Dendritic cell treated with granulocyte-macrophage colony-stimulating factor and Interleukin-4, amounts not matched to agents 40 ng/mL and 50 ng/mL, for 4 days (primary cell): ENCODE measurements at regions not wholly inside any gene's neighbourhood (a gene's known extent, or its start where the extent isn't known, plus 50 kb on each side); places are given as distances from the start of the nearest gene placed in this dataset.

Source experiments
- H3K27ac Mint-ChIP-seq: one replicate; pipeline ENCODE4 v1.8.0; 2022; ENCODE audit warnings: mild to moderate bottlenecking, mixed read lengths
- H3K27me3 Mint-ChIP-seq: one replicate; pipeline ENCODE4 v1.8.0; 2022; ENCODE audit warnings: mild to moderate bottlenecking, mixed read lengths
- H3K36me3 Mint-ChIP-seq: one replicate; pipeline ENCODE4 v1.8.0; 2022; ENCODE audit warnings: low read depth, mixed read lengths
- H3K4me1 Mint-ChIP-seq: one replicate; pipeline ENCODE4 v1.8.0; 2022; ENCODE audit warnings: low read depth, mixed read lengths
- H3K4me3 Mint-ChIP-seq: one replicate; pipeline ENCODE4 v1.8.0; 2022; ENCODE audit warnings: mild to moderate bottlenecking, moderate library complexity, mixed read lengths
- H3K9me3 Mint-ChIP-seq: one replicate; pipeline ENCODE4 v1.8.0; 2022; ENCODE audit warnings: mixed read lengths
- intact Hi-C: fragments of 100-400 bp; cut with micrococcal nuclease; formaldehyde crosslinking; loops from one replicate; pipeline ENCODE4 v1.15.0; 2022

GRCh38 chr4:156665780-156666366 lies 305.7 kb downstream of the PDGFC start:
- Mint-ChIP-seq H3K27ac (no peak overlapping the region), H3K9me3 (no peaks in the 10 kb centered on the region), H3K4me1 (no peaks in the 10 kb centered on the region), H3K27me3 (no peaks in the 10 kb centered on the region), H3K4me3 (no peak overlapping the region), H3K36me3 (no peaks in the 10 kb centered on the region)
- intact Hi-C loops = no loop called here

- H3K36me3 Mint-ChIP-seq = no peaks in the 10 kb centered on the region
- intact Hi-C loops = no loop called here
- H3K27me3 Mint-ChIP-seq = no peaks in the 10 kb centered on the region
- H3K4me1 Mint-ChIP-seq = no peaks in the 10 kb centered on the region
- H3K9me3 Mint-ChIP-seq = no peaks in the 10 kb centered on the region
- H3K27ac Mint-ChIP-seq = no peak overlapping the region
- H3K4me3 Mint-ChIP-seq = no peak overlapping the region
Measured at GRCh38 chr4:156663663-156664062, 307.9 kb downstream of the PDGFC start.

- H3K9me3 Mint-ChIP-seq = no peaks in the 10 kb centered on the region
- no peaks in the 10 kb centered on the region for H3K27me3 Mint-ChIP-seq
- no peaks in the 10 kb centered on the region for H3K4me1 Mint-ChIP-seq
- no peak overlapping the region for H3K4me3 Mint-ChIP-seq
- no peak overlapping the region for H3K27ac Mint-ChIP-seq
- intact Hi-C loops = no loop called here
- H3K36me3 Mint-ChIP-seq = no peaks in the 10 kb centered on the region
Measured at GRCh38 chr4:156662921-156663320, 308.7 kb downstream of the PDGFC start.

DNA sequence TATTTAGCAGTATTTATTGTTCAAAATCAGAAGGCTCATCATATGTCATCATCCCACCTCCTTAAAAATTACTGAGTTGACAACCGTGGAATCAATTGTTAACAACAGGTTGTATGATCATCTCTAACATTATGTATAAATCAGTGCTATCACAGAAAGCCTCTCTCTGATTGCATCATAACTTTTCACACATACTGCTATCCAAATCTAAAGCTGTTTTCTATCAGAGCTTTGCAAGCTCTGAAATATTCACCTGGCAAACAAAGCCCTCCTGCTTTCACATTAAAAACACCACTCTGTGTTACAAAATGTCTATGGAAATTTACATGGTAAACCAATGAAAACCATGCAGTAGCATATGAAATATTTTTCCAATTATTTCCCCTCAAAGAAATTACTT lies 310.0 kb downstream of the PDGFC start:
- Mint-ChIP-seq H3K9me3 (no peaks in the 10 kb centered on the region), H3K36me3 (no peaks in the 10 kb centered on the region), H3K27me3 (no peaks in the 10 kb centered on the region), H3K27ac (no peak overlapping the region), H3K4me1 (no peaks in the 10 kb centered on the region), H3K4me3 (no peak overlapping the region)
- intact Hi-C loops = no loop called here

DNA sequence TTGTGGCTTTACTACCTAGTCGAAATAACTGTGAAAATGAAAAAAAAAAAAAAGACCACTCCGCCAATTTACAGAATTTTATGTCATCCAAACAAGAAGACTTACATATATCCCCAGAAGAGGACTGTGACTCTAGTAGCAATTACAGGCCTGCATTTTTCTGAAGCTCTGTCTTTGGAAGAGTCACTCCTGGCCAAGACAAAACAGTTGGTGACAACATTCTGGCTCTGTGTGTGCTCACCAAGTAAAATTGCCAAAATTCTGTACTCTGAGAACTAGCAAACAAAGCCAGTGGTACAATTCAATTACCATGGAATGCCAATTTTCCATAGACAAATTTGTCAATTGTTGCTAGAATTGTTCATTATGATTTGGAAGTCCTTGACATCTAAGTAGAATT lies 311.1 kb downstream of the PDGFC start:
- no peak overlapping the region for H3K4me3 Mint-ChIP-seq
- H3K27me3 Mint-ChIP-seq = no peaks in the 10 kb centered on the region
- no peaks in the 10 kb centered on the region for H3K9me3 Mint-ChIP-seq
- intact Hi-C loops = no loop called here
- H3K36me3 Mint-ChIP-seq = no peaks in the 10 kb centered on the region
- no peak overlapping the region for H3K27ac Mint-ChIP-seq
- no peaks in the 10 kb centered on the region for H3K4me1 Mint-ChIP-seq

DNA sequence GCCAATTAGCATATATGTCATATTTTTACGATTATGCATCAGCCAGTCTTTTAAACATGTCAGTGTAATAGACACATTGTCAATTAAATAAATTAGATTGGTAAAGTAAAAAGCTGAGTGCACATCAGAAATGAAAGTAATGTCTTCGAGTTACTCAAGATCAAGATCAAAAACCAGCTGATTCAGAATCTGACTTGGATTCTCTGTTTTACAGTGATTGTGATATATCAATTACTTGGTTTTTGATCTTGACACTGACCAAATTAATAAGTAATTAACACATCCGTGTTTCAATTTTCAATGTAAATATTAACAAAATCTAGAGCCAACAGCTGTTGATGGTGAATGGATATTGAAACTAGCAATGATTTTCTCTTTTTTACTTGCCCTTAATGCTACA lies 311.6 kb downstream of the PDGFC start:
- no peaks in the 10 kb centered on the region for H3K27me3 Mint-ChIP-seq
- intact Hi-C loops = no loop called here
- no peak overlapping the region for H3K4me3 Mint-ChIP-seq
- no peaks in the 10 kb centered on the region for H3K9me3 Mint-ChIP-seq
- no peaks in the 10 kb centered on the region for H3K4me1 Mint-ChIP-seq
- no peak overlapping the region for H3K27ac Mint-ChIP-seq
- no peaks in the 10 kb centered on the region for H3K36me3 Mint-ChIP-seq

DNA sequence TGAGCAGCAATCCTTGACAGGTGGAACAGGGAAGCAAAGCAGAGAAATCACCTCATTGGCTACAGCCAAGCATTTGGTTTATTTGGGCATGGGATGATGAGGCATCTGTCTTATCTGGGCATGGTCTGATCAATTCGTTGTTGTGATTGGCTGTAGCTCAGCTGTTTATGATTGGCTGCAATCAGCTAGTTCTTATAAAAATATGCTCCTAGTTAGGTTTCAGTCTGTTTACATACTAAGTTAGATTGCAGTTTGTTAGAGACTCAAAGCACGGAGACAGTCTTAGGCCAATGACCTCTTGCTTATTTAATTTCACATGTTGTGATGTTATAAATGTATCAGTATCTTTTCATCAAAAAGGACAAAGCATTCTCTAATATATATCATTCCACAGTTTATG lies 312.0 kb downstream of the PDGFC start:
- H3K27ac Mint-ChIP-seq = no peak overlapping the region
- no peaks in the 10 kb centered on the region for H3K36me3 Mint-ChIP-seq
- no peaks in the 10 kb centered on the region for H3K4me1 Mint-ChIP-seq
- no peak overlapping the region for H3K4me3 Mint-ChIP-seq
- H3K9me3 Mint-ChIP-seq = no peaks in the 10 kb centered on the region
- intact Hi-C loops = no loop called here
- H3K27me3 Mint-ChIP-seq = no peaks in the 10 kb centered on the region

GRCh38 chr4:156656896-156657295 lies 314.7 kb downstream of the PDGFC start:
- intact Hi-C loops = no loop called here

DNA sequence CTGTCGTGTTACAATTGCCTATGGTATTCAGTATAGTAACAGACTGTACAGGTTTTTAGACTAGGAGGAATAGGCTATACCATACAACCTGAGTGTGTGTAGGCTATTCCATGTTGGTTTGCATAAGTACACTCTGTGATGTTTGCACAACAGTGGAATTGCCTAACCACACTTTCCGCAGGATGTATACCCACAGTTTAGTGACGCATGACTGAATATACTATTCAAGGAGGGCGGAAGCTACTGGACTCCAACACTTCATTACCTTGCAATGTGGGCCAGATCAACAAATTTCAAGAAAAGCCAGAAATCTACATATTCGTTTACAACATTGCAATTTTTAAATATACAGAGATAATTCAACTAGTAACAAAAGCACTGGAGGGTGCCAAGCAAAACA lies 317.2 kb downstream of the PDGFC start:
- Mint-ChIP-seq H3K36me3 (no peaks in the 10 kb centered on the region), H3K9me3 (peaks cover 26% of the 10 kb centered on the region), H3K4me1 (no peaks in the 10 kb centered on the region), H3K4me3 (no peak overlapping the region), H3K27me3 (no peaks in the 10 kb centered on the region), H3K27ac (no peak overlapping the region)
- intact Hi-C loops = no loop called here

More at GRCh38 chr4:156656896-156657295, 314.7 kb downstream of the PDGFC start:
- no peak overlapping the region for H3K4me3 Mint-ChIP-seq
- H3K9me3 Mint-ChIP-seq = peaks cover 6% of the 10 kb centered on the region
- no peaks in the 10 kb centered on the region for H3K4me1 Mint-ChIP-seq
- H3K27me3 Mint-ChIP-seq = no peaks in the 10 kb centered on the region
- no peaks in the 10 kb centered on the region for H3K36me3 Mint-ChIP-seq
- no peak overlapping the region for H3K27ac Mint-ChIP-seq

GRCh38 chr4:156643826-156644225 lies 327.8 kb downstream of the PDGFC start:
- H3K27me3 Mint-ChIP-seq = no peaks in the 10 kb centered on the region
- no peaks in the 10 kb centered on the region for H3K36me3 Mint-ChIP-seq
- no peaks in the 10 kb centered on the region for H3K4me1 Mint-ChIP-seq
- H3K4me3 Mint-ChIP-seq = no peak overlapping the region
- intact Hi-C loops = no loop called here
- no peak overlapping the region for H3K27ac Mint-ChIP-seq
- no peaks in the 10 kb centered on the region for H3K9me3 Mint-ChIP-seq

DNA sequence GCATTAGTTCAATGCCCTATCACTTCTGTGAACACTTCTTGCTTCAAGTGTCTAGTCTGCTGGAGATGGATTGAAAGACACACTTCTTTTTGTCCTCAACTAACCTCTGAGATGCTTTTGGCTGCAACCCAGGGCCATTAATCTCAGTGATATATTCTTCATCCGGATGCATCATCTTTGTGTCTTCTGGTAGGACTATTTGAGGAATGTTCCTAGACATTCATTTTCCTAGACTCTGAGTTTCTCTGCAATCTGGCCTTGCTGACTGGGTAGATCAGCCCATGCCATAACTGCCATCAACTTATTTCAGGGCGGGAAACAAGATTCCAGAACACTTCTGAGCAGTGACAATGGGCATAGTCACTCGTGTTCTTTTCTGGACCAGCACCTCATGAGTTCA lies 329.4 kb downstream of the PDGFC start:
- no peaks in the 10 kb centered on the region for H3K4me1 Mint-ChIP-seq
- no peaks in the 10 kb centered on the region for H3K27me3 Mint-ChIP-seq
- intact Hi-C loops = no loop called here
- H3K4me3 Mint-ChIP-seq = no peak overlapping the region
- H3K9me3 Mint-ChIP-seq = no peaks in the 10 kb centered on the region
- H3K27ac Mint-ChIP-seq = no peak overlapping the region
- no peaks in the 10 kb centered on the region for H3K36me3 Mint-ChIP-seq

GRCh38 chr4:156638925-156639605 lies 332.5 kb downstream of the PDGFC start:
- intact Hi-C loops = no loop called here
- Mint-ChIP-seq H3K27ac (no peak overlapping the region), H3K4me1 (no peaks in the 10 kb centered on the region), H3K4me3 (no peak overlapping the region), H3K27me3 (no peaks in the 10 kb centered on the region), H3K9me3 (no peaks in the 10 kb centered on the region), H3K36me3 (no peaks in the 10 kb centered on the region)

- Mint-ChIP-seq H3K27me3 (no peaks in the 10 kb centered on the region), H3K4me1 (no peaks in the 10 kb centered on the region), H3K9me3 (no peaks in the 10 kb centered on the region), H3K36me3 (no peaks in the 10 kb centered on the region), H3K4me3 (no peak overlapping the region), H3K27ac (no peak overlapping the region)
- intact Hi-C loops = no loop called here
Measured at GRCh38 chr4:156638334-156638733, 333.3 kb downstream of the PDGFC start.

GRCh38 chr4:156636381-156636780 lies 335.2 kb downstream of the PDGFC start:
- Mint-ChIP-seq H3K9me3 (no peaks in the 10 kb centered on the region), H3K27ac (no peak overlapping the region), H3K27me3 (no peaks in the 10 kb centered on the region), H3K4me3 (no peak overlapping the region), H3K36me3 (no peaks in the 10 kb centered on the region), H3K4me1 (no peaks in the 10 kb centered on the region)
- intact Hi-C loops = no loop called here

- Mint-ChIP-seq H3K27ac (no peak overlapping the region), H3K4me3 (no peak overlapping the region)
- intact Hi-C loops = no loop called here
Measured at GRCh38 chr4:156635051-156635450, 336.5 kb downstream of the PDGFC start.

More at GRCh38 chr4:156635051-156635450, 336.5 kb downstream of the PDGFC start:
- Mint-ChIP-seq H3K4me1 (no peaks in the 10 kb centered on the region), H3K27me3 (no peaks in the 10 kb centered on the region), H3K9me3 (no peaks in the 10 kb centered on the region), H3K36me3 (no peaks in the 10 kb centered on the region)
